A673 (cell line): ENCODE measurements at regions not wholly inside any gene's neighbourhood (a gene's known extent, or its start where the extent isn't known, plus 50 kb on each side); places are given as distances from the start of the nearest gene placed in this dataset.
"Not testable (repeated sequence)": the region's sequence is repeated elsewhere in the genome, so short reads cannot be mapped to it uniquely, and the experiment has no call there.

ENCODE experiments used
- CTCF ChIP-seq: fragments of 300-800, 200-600 bp; sonication (generic); conservative IDR thresholded peaks from 2 replicates; pipeline ENCODE4 v1.5.1; 2017; ENCODE audit warnings: low read depth, mild to moderate bottlenecking, antibody characterized with exemption, low read length, moderate library complexity, mixed read lengths
- EZH2 ChIP-seq: fragments of 200-600 bp; sonication (generic); IDR thresholded peaks from 2 replicates; pipeline ENCODE4 v1.6.1; 2017; ENCODE audit warnings: borderline replicate concordance, low read depth, mild to moderate bottlenecking, mixed read lengths, antibody characterized with exemption, low read length; ENCODE audit not compliant: poor library complexity, severe bottlenecking

GRCh38 chr11:116324077-116324476, 448.7 kb downstream of the BUD13 start:
- not testable (repeated sequence) for TF ChIP-seq CTCF, EZH2
